Pancreas (tissue), 10 donors: ENCODE measurements at regions not wholly inside any gene's neighbourhood (a gene's known extent, or its start where the extent isn't known, plus 50 kb on each side); places are given as distances from the start of the nearest gene placed in this dataset.

Experiments used
- ATAC-seq, 4 donors: fragments of 200-7000 bp; cut with Tn5 transposase; one replicate each; pipeline versions ENCODE4 v1.8.0 to v1.9.1; 2020; ENCODE audit warnings: mild to moderate bottlenecking in 4 of 4, moderate library complexity in 4 of 4
- DNase-seq, 6 donors: peaks; one replicate each; pipeline ENCODE4 v3.0.0-alpha.2; 2020
- FAIRE-seq: peaks from 2 replicates; lab custom pipeline; 2012; peaks lifted over from hg19 to GRCh38; lab: Jason Lieb, UNC
- H3K27ac ChIP-seq, 4 donors: fragments of 200-600 bp; sonication (generic); 1 replicate in 3 of 4; 2 replicates in 1 of 4; pipeline versions ENCODE4 v1.5.0 to v1.8.0; 2020
- H3K27me3 ChIP-seq, 4 donors: fragments of 200-600 bp; one replicate each; pipeline ENCODE4 v1.8.0; 2021
- H3K36me3 ChIP-seq, 3 donors: fragments of 200-600 bp; sonication (generic) in 1 of 3; one replicate each; pipeline versions ENCODE4 v1.5.0 to v1.8.0; 2020 to 2021
- H3K4me1 ChIP-seq, 3 donors: fragments of 200-600 bp; one replicate each; pipeline ENCODE4 v1.8.0; 2021
- H3K4me3 ChIP-seq, 4 donors: fragments of 200-600 bp; sonication (generic) in 2 of 4; one replicate each; pipeline versions ENCODE4 v1.5.0 to v1.8.0; 2020 to 2021
- H3K9me3 ChIP-seq, 4 donors: fragments of 200-600 bp; one replicate each; pipeline ENCODE4 v1.8.0; 2021
- WGBS, 2 donors: extraction: QIAGEN DNeasy Blood & Tissue Kit; methylation state at CpG; one replicate each; pipeline ENCODE4 v1.1.7; 2013; 5-methylcytosine and 5-hydroxymethylcytosine counted together
- intact Hi-C, 3 donors: fragments of 100-400 bp; cut with DNase I; formaldehyde crosslinking; loops; one replicate each; pipeline versions ENCODE4 v1.11.1 to v1.14.2; 2022
- TF ChIP-seq, protein P1 (sequence below), 4 donors: fragments of 200-600 bp; sonication (generic) in 3 of 4; IDR thresholded peaks; one replicate each; pipeline versions ENCODE4 v1.5.0 to v1.8.0; 2021; ENCODE audit warnings: antibody characterized with exemption in 4 of 4
- donor health status: healthy with polysubstance abuse.
- donor health status: DM: no; HTN: no; CAD: no; lungs with moderate emphysema.
- donor health status: DM: no; HTN: no; CAD: no.
- donor health status: control.
- donor health status: control.
- donor health status: Bipolar disorder and iron deficiency.
- donor health status: DM: yes; HTN: yes; CAD: no.
- donor health status: DM: no; HTN: no; CAD: no.
- donor health status: DM: no; HTN: no; CAD: no.
- donor health status: DM: yes; HTN: yes; CAD: no.

DNA sequence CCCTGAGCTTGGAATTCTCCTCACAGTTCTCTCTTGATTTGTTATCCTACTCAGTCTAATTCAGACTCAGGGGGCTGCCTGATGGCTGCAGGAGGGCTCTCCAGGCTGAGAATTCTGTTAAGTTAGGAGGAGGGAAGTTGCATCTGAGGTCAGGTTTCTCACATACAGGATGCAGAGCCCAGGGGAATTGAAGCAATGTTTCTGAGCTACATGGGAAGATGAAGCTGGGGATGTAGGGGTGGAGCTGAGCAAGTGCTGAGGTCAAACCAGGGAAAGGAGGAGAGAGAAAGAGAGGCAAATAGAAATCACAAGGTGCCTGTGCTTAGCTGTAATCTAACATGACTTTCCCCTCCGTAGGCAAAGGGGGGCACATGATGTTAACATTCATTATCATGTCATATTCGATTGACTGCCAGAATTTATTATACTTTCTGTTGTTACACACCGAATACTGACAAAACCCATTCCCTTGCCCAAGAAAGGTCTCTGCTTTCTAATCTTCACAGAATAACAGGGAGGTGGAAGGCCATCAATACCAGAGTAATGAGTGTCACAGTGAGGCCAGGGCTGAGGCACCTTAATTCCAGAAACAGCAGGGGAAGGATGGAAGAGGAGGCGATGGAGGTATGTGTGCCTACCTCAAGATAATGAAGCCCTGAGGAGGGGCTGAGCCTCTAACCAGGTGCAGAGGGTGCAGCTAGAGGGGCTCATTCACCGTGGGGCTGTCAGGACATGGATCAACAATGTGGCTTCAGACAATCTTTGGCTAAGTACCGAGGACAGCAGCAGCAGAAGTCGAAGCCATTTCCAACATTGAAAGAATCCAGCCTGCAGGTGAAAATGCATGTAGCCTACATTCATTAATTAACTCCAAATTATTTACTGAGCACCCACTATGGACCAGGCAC, 205.4 kb upstream of the SNX19 start:
- 44 to 56% methylated on average over 7 of the region's 7 CpGs for WGBS, 2 donors
- intact Hi-C loops, result no loop called here
- no peaks in the 10 kb centered on the region for H3K4me1 ChIP-seq
- no peak overlapping the region for H3K4me3 ChIP-seq
- no peaks in the 10 kb centered on the region for H3K9me3 ChIP-seq
- no peak for DNase-seq
- TF ChIP-seq, protein P1, sequence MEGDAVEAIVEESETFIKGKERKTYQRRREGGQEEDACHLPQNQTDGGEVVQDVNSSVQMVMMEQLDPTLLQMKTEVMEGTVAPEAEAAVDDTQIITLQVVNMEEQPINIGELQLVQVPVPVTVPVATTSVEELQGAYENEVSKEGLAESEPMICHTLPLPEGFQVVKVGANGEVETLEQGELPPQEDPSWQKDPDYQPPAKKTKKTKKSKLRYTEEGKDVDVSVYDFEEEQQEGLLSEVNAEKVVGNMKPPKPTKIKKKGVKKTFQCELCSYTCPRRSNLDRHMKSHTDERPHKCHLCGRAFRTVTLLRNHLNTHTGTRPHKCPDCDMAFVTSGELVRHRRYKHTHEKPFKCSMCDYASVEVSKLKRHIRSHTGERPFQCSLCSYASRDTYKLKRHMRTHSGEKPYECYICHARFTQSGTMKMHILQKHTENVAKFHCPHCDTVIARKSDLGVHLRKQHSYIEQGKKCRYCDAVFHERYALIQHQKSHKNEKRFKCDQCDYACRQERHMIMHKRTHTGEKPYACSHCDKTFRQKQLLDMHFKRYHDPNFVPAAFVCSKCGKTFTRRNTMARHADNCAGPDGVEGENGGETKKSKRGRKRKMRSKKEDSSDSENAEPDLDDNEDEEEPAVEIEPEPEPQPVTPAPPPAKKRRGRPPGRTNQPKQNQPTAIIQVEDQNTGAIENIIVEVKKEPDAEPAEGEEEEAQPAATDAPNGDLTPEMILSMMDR (IDR thresholded peaks at IDR 0.05), result no peak
- H3K36me3 ChIP-seq, result no peaks in the 10 kb centered on the region
- no peak for FAIRE-seq
- no peaks in the 10 kb centered on the region for H3K27me3 ChIP-seq
- H3K27ac ChIP-seq, result no peak overlapping the region
- no peak for ATAC-seq

DNA sequence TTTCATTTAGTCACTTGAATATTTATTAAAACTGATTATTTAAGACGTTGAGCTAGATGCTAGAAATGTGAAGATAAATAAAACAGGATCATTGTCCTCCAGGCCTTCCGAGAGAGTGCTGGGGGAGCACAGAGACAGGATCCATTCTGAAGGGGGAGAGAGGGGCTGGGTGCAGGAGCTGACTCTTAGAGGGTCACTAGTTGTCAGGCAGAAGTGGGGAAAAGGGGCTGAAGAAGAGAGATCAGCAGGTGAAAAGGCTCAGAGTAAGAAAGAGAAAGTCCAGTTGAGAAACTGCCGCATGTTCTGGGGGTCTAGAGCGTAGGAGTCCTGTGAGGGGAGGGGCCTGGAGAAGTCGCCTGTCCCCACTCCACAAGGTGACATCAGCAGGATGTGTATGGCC, 206.2 kb upstream of the SNX19 start:
- H3K27ac ChIP-seq, result no peak overlapping the region
- ATAC-seq (no peak), FAIRE-seq (no peak), DNase-seq (no peak)
- WGBS, 2 donors, result 52 to 57% methylated on average over 5 of the region's 5 CpGs
- no peak overlapping the region for H3K4me3 ChIP-seq
- TF ChIP-seq, protein P1 (IDR thresholded peaks at IDR 0.05), result no peak
- H3K36me3 ChIP-seq, result no peaks in the 10 kb centered on the region
- intact Hi-C loops, result no loop called here
- no peaks in the 10 kb centered on the region for H3K9me3 ChIP-seq
- H3K4me1 ChIP-seq, result no peaks in the 10 kb centered on the region
- no peaks in the 10 kb centered on the region for H3K27me3 ChIP-seq

DNA sequence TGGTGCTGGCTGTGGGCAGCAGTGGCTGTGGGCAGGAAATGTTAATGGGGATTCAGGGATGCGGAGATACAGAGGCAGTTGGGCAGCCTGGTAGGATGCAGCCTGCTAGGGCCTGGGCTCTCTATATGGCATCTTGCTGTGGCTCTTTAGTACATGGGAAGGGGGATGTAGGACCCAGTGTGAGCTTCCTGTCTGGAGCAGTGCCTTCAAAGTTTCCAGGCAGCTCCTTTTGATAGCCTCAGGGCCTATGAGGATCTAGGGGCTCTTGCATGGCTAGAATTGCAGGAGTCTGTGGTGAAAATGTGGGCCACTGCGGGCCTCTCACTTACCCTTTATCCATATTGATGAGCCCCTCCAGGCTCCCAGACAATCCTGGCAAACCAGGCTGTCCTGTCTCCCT, 213.2 kb upstream of the SNX19 start:
- H3K4me3 ChIP-seq, result no peak overlapping the region
- H3K27ac ChIP-seq, result no peak overlapping the region
- no peak for DNase-seq
- intact Hi-C loops, result no loop called here
- H3K27me3 ChIP-seq, result no peaks in the 10 kb centered on the region
- ATAC-seq, result no peak
- no peak for FAIRE-seq
- H3K9me3 ChIP-seq, result no peaks in the 10 kb centered on the region
- TF ChIP-seq, protein P1 (IDR thresholded peaks at IDR 0.05), result no peak
- WGBS, 2 donors, result 72 to 83% methylated on average over 2 of the region's 2 CpGs
- H3K4me1 ChIP-seq, result no peaks in the 10 kb centered on the region
- no peaks in the 10 kb centered on the region for H3K36me3 ChIP-seq

DNA sequence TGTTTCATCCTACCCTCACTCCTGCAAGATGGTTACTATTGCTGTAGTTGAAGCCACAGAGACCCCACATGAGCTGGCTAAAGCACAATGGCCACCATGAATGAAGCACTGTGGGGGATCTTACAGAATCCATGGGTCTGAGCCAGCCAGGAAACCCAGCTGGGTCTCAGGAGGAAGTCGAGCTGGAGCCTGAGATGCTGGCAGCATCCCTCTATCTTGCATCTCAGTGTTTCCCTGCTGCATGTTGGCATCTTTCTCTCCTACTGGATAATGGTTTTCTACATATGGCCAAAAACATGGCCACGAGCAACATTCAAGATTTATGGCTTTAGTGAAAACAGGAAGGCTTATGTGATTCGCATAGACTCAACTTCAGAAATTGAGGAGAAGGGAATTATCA, 219.3 kb upstream of the SNX19 start:
- intact Hi-C loops, result no loop called here
- TF ChIP-seq, protein P1 (IDR thresholded peaks at IDR 0.05), result no peak
- Histone ChIP-seq H3K27me3 (no peaks in the 10 kb centered on the region), H3K4me1 (no peaks in the 10 kb centered on the region), H3K9me3 (no peaks in the 10 kb centered on the region), H3K27ac (no peak overlapping the region), H3K4me3 (no peak overlapping the region), H3K36me3 (no peaks in the 10 kb centered on the region)
- DNase-seq, result no peak
- FAIRE-seq, result no peak
- 40 to 61% methylated on average over 3 of the region's 3 CpGs for WGBS, 2 donors
- ATAC-seq, result no peak

GRCh38 chr11:131136486-131136885, 220.2 kb upstream of the SNX19 start:
- WGBS, 2 donors, result 0 to 65% methylated on average over 1 of the region's 1 CpG

More at GRCh38 chr11:131136486-131136885, 220.2 kb upstream of the SNX19 start:
- FAIRE-seq (no peak), ATAC-seq (no peak), DNase-seq (no peak)
- Histone ChIP-seq H3K4me1 (no peaks in the 10 kb centered on the region), H3K9me3 (no peaks in the 10 kb centered on the region), H3K27me3 (no peaks in the 10 kb centered on the region), H3K36me3 (no peaks in the 10 kb centered on the region), H3K4me3 (no peak overlapping the region), H3K27ac (no peak overlapping the region)
- TF ChIP-seq, protein P1 (IDR thresholded peaks at IDR 0.05), result no peak
- intact Hi-C loops, result no loop called here
